WTC11 (cell line): ENCODE measurements at regions not wholly inside any gene's neighbourhood (a gene's known extent, or its start where the extent isn't known, plus 50 kb on each side); places are given as distances from the start of the nearest gene placed in this dataset.

Experiments used
- ATAC-seq: fragments of 200-7000 bp; cut with Tn5 transposase; 2 replicates; pipeline ENCODE4 v1.10.0; 2021; ENCODE audit warnings: mild to moderate bottlenecking, moderate library complexity
- CTCF ChIA-PET: fragments of 300-600 bp; sonication (Branson Sonifier 250); formaldehyde crosslinking; loops from one replicate; lab custom pipeline; 2021; ENCODE audit warnings: antibody characterized with exemption; lab: Charles Lee
- POLR2A ChIA-PET: fragments of 350-600 bp; sonication (Branson Sonifier 250); formaldehyde crosslinking; loops from one replicate; lab custom pipeline; 2021; ENCODE audit warnings: antibody characterized with exemption; lab: Charles Lee
- DNase-seq: peaks from one replicate; pipeline ENCODE4 v3.0.0; 2021; ENCODE audit warnings: low spot score
- H3K27ac Mint-ChIP-seq: 2 replicates; pipeline ENCODE4 v1.8.0; 2021; ENCODE audit warnings: mixed read lengths
- H3K27me3 Mint-ChIP-seq: 2 replicates; pipeline ENCODE4 v1.8.0; 2021; ENCODE audit warnings: low read depth, mild to moderate bottlenecking, moderate library complexity, mixed read lengths
- H3K36me3 Mint-ChIP-seq: 2 replicates; pipeline ENCODE4 v1.8.0; 2021; ENCODE audit warnings: mixed read lengths
- H3K4me1 Mint-ChIP-seq: 2 replicates; pipeline ENCODE4 v1.8.0; 2022; ENCODE audit warnings: mixed read lengths
- H3K4me3 Mint-ChIP-seq: 2 replicates; pipeline ENCODE4 v1.8.0; 2021; ENCODE audit warnings: mild to moderate bottlenecking, moderate library complexity, mixed read lengths
- H3K9me3 Mint-ChIP-seq: 2 replicates; pipeline ENCODE4 v1.8.0; 2021; ENCODE audit warnings: mixed read lengths
- ELF4 ChIP-seq: sonication (generic); formaldehyde crosslinking; IDR thresholded peaks from 2 replicates; pipeline ENCODE4 v1.8.1; 2022; ENCODE audit warnings: low read depth, mild to moderate bottlenecking, moderate library complexity, missing genetic modification reagents
- FOXJ3 ChIP-seq: sonication (generic); formaldehyde crosslinking; IDR thresholded peaks from 2 replicates; pipeline ENCODE4 v1.9.0; 2021; ENCODE audit warnings: missing genetic modification reagents, mild to moderate bottlenecking, borderline replicate concordance
- IRF2 ChIP-seq: sonication (generic); formaldehyde crosslinking; IDR thresholded peaks from 2 replicates; pipeline ENCODE4 v1.8.0; 2022; ENCODE audit warnings: low read depth, missing genetic modification reagents, borderline replicate concordance
- KAT7 ChIP-seq: sonication (generic); formaldehyde crosslinking; IDR thresholded peaks from 2 replicates; pipeline ENCODE4 v1.8.1; 2023; ENCODE audit warnings: missing genetic modification reagents, mild to moderate bottlenecking, borderline replicate concordance
- TEAD1 ChIP-seq: sonication (generic); formaldehyde crosslinking; IDR thresholded peaks from 2 replicates; pipeline ENCODE4 v1.8.0; 2022; ENCODE audit warnings: mild to moderate bottlenecking, missing genetic modification reagents
- ZBTB21 ChIP-seq: sonication (generic); formaldehyde crosslinking; IDR thresholded peaks from 2 replicates; pipeline ENCODE4 v1.8.1; 2023; ENCODE audit warnings: mild to moderate bottlenecking, missing genetic modification reagents, borderline replicate concordance
- ZNF138 ChIP-seq: sonication (generic); formaldehyde crosslinking; conservative IDR thresholded peaks from 2 replicates; pipeline ENCODE4 v1.8.1; 2022; ENCODE audit warnings: mild to moderate bottlenecking, moderate library complexity, missing genetic modification reagents
- ZNF232 ChIP-seq: sonication (generic); formaldehyde crosslinking; IDR thresholded peaks from 2 replicates; pipeline ENCODE4 v1.8.0; 2022; ENCODE audit warnings: mild to moderate bottlenecking, missing genetic modification reagents
- ZNF671 ChIP-seq: fragments of 250-450 bp; sonication (Bioruptor Pico); IDR thresholded peaks from 2 replicates; pipeline ENCODE4 v1.8.0; 2021; ENCODE audit warnings: mild to moderate bottlenecking
- TF ChIP-seq, protein P1 (sequence below): sonication (generic); formaldehyde crosslinking; IDR thresholded peaks from 2 replicates; pipeline ENCODE4 v1.8.1; 2022; ENCODE audit warnings: mild to moderate bottlenecking, missing genetic modification reagents, moderate library complexity, borderline replicate concordance
- TF ChIP-seq, protein P2 (sequence below): sonication (generic); formaldehyde crosslinking; IDR thresholded peaks from 2 replicates; pipeline ENCODE4 v1.8.0; 2022; ENCODE audit warnings: mild to moderate bottlenecking, missing genetic modification reagents
- TF ChIP-seq, protein P3 (sequence below): sonication (generic); formaldehyde crosslinking; IDR thresholded peaks from 2 replicates; pipeline ENCODE4 v1.8.0; 2022; ENCODE audit warnings: mild to moderate bottlenecking, missing genetic modification reagents
- TF ChIP-seq, protein P4 (sequence below): sonication (generic); formaldehyde crosslinking; IDR thresholded peaks from 2 replicates; pipeline ENCODE4 v1.8.1; 2023; ENCODE audit warnings: mild to moderate bottlenecking, missing genetic modification reagents
- TF ChIP-seq, protein P5 (sequence below): sonication (generic); formaldehyde crosslinking; IDR thresholded peaks from 2 replicates; pipeline ENCODE4 v1.8.0; 2023; ENCODE audit warnings: missing genetic modification reagents, mild to moderate bottlenecking, borderline replicate concordance

DNA sequence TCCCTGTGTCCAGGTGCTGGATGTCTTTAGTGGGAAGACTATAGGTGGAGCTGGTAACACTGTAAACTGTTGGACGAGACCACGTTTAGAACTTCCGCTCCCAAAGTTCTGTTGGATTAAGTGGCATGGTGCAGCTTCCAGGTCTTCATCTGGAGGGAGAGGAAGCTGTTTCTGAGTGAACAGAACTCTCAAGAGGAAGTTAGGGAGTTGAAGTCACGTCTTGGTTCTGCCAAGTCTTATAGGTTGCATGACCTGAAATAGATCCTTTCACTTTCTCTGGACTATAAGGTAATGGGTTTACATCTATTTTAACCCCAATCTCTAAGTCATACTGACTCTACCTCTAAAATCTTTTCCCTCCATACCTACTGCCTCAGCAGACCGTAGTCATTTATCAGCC, 97.4 kb upstream of the TNR start:
- Mint-ChIP-seq H3K4me1 (peaks cover 37% of the 10 kb centered on the region), H3K36me3 (no peaks in the 10 kb centered on the region), H3K4me3 (no peak overlapping the region), H3K9me3 (peaks cover 2% of the 10 kb centered on the region; the same call in 1 of the 2 replicates), H3K27me3 (peaks cover 7% of the 10 kb centered on the region), H3K27ac (no peak overlapping the region)
- no peak for DNase-seq
- CTCF ChIA-PET, result interaction anchor here (0.8 to 1.9 kb wide), 3 partner anchors 17 to 97 kb away, joined by 5 to 7 read pairs (median 5); no protein-coding TSS in a partner anchor
- POLR2A ChIA-PET, result no interaction called here
- no peak for ATAC-seq
- TF ChIP-seq ZNF232 (CRISPR knock-in tag), result no peak

DNA sequence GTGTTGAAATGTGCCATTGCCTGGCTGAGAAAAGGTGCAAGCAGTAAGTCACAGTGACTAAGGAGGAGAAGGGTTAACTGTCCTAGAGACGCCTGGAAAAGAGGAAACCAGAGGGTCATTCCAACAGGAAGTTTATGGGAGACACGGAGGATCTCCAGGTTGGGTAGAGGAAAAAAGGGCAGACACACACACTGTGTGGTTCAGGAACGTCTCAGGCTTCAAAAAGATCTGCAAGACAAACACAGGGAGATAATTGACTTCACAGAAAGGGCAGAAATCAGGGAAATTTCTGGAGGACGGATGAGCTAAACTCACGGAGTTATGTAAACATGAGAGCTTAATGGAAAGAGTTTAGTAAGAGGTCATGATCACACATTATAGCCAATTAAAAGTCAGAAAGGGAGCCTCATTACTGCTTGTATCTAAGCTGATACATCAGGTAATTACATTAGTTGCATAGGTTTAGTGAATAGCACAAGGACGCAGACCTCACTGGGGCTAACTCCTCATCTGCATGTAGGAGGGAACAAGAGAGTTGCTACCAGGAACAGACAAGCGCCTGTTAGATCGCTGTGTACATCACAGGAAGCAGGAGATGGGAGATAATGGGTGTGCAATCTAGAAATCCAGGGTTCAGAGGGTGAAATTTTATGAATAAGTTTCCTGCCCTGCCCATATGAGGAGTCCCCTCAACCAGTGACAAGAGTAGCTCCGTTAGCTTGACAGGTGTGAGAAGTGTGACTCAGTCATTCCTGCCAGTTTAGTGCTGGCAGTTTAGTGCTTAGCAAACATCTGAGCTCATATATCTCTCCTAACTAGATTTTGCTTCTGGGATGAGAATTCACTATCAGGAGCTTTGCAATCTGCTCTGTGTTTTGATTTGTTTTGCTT, 96.6 kb upstream of the TNR start:
- Mint-ChIP-seq H3K9me3 (peaks cover under 1% of the 10 kb centered on the region; the same call in 1 of the 2 replicates), H3K4me1 (peaks cover 36% of the 10 kb centered on the region), H3K36me3 (no peaks in the 10 kb centered on the region), H3K27me3 (peaks cover 7% of the 10 kb centered on the region), H3K4me3 (no peak overlapping the region), H3K27ac (no peak overlapping the region)
- TF ChIP-seq, protein P1, sequence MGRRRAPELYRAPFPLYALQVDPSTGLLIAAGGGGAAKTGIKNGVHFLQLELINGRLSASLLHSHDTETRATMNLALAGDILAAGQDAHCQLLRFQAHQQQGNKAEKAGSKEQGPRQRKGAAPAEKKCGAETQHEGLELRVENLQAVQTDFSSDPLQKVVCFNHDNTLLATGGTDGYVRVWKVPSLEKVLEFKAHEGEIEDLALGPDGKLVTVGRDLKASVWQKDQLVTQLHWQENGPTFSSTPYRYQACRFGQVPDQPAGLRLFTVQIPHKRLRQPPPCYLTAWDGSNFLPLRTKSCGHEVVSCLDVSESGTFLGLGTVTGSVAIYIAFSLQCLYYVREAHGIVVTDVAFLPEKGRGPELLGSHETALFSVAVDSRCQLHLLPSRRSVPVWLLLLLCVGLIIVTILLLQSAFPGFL (CRISPR knock-in tag), result no peak
- TF ChIP-seq FOXJ3 (CRISPR knock-in tag) (no peak), ZBTB21 (CRISPR knock-in tag) (no peak), TEAD1 (no peak), IRF2 (no peak)
- TF ChIP-seq, protein P2, sequence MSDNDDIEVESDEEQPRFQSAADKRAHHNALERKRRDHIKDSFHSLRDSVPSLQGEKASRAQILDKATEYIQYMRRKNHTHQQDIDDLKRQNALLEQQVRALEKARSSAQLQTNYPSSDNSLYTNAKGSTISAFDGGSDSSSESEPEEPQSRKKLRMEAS (CRISPR knock-in tag), result no peak
- TF ChIP-seq, protein P3, sequence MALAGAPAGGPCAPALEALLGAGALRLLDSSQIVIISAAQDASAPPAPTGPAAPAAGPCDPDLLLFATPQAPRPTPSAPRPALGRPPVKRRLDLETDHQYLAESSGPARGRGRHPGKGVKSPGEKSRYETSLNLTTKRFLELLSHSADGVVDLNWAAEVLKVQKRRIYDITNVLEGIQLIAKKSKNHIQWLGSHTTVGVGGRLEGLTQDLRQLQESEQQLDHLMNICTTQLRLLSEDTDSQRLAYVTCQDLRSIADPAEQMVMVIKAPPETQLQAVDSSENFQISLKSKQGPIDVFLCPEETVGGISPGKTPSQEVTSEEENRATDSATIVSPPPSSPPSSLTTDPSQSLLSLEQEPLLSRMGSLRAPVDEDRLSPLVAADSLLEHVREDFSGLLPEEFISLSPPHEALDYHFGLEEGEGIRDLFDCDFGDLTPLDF (CRISPR knock-in tag), result no peak
- ChIA-PET POLR2A (no interaction called here), CTCF (interaction anchor here (1.3 to 1.9 kb wide), 2 partner anchors 16 to 25 kb away, joined by 5 to 7 read pairs; no protein-coding TSS in a partner anchor)
- DNase-seq, result no peak
- ATAC-seq, result peak; percentile 38

DNA sequence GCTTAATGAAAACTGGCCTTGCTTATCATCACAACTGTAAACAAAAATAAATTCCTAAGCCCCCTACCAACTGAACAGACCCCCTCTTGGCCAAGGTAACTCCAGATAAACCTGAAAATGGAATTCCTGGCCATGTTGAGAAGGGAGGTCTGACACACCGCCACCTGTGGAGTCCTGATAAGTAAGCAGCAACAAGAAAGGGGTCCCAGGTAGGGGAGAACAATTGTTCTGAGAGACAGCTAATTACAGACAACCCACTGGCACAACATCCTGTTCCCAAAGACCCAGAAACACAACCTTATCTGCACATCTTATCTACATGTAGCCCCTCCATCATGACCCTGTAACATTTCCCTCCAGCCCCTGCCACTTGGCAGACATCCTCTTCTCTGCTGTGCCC, 91.2 kb upstream of the TNR start:
- H3K4me3 Mint-ChIP-seq, result no peak overlapping the region; the same call in 1 of the 2 replicates
- H3K27me3 Mint-ChIP-seq, result no peaks in the 10 kb centered on the region
- H3K4me1 Mint-ChIP-seq, result peaks cover 59% of the 10 kb centered on the region
- TF ChIP-seq, protein P4, sequence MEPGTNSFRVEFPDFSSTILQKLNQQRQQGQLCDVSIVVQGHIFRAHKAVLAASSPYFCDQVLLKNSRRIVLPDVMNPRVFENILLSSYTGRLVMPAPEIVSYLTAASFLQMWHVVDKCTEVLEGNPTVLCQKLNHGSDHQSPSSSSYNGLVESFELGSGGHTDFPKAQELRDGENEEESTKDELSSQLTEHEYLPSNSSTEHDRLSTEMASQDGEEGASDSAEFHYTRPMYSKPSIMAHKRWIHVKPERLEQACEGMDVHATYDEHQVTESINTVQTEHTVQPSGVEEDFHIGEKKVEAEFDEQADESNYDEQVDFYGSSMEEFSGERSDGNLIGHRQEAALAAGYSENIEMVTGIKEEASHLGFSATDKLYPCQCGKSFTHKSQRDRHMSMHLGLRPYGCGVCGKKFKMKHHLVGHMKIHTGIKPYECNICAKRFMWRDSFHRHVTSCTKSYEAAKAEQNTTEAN (CRISPR knock-in tag), result no peak
- no peak for TF ChIP-seq ELF4 (CRISPR knock-in tag)
- TF ChIP-seq, protein P5, sequence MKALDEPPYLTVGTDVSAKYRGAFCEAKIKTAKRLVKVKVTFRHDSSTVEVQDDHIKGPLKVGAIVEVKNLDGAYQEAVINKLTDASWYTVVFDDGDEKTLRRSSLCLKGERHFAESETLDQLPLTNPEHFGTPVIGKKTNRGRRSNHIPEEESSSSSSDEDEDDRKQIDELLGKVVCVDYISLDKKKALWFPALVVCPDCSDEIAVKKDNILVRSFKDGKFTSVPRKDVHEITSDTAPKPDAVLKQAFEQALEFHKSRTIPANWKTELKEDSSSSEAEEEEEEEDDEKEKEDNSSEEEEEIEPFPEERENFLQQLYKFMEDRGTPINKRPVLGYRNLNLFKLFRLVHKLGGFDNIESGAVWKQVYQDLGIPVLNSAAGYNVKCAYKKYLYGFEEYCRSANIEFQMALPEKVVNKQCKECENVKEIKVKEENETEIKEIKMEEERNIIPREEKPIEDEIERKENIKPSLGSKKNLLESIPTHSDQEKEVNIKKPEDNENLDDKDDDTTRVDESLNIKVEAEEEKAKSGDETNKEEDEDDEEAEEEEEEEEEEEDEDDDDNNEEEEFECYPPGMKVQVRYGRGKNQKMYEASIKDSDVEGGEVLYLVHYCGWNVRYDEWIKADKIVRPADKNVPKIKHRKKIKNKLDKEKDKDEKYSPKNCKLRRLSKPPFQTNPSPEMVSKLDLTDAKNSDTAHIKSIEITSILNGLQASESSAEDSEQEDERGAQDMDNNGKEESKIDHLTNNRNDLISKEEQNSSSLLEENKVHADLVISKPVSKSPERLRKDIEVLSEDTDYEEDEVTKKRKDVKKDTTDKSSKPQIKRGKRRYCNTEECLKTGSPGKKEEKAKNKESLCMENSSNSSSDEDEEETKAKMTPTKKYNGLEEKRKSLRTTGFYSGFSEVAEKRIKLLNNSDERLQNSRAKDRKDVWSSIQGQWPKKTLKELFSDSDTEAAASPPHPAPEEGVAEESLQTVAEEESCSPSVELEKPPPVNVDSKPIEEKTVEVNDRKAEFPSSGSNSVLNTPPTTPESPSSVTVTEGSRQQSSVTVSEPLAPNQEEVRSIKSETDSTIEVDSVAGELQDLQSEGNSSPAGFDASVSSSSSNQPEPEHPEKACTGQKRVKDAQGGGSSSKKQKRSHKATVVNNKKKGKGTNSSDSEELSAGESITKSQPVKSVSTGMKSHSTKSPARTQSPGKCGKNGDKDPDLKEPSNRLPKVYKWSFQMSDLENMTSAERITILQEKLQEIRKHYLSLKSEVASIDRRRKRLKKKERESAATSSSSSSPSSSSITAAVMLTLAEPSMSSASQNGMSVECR (CRISPR knock-in tag), result no peak
- TF ChIP-seq ZNF671, result no peak
- TF ChIP-seq ZNF138, result no peak
- TF ChIP-seq KAT7 (CRISPR knock-in tag), result no peak
- POLR2A ChIA-PET, result no interaction called here
- peak; percentile 39 for ATAC-seq
- no peak for DNase-seq
- peaks cover 6% of the 10 kb centered on the region for H3K9me3 Mint-ChIP-seq
- H3K36me3 Mint-ChIP-seq, result peaks cover 3% of the 10 kb centered on the region
- H3K27ac Mint-ChIP-seq, result peak overlapping the region; percentile 42; the same call in 1 of the 2 replicates
- CTCF ChIA-PET, result interaction anchor here (2.0 kb wide), 1 partner anchor 10 kb away, joined by 7 read pairs; no protein-coding TSS in a partner anchor
